Medulla oblongata (tissue), 1 donor: ENCODE measurements at regions not wholly inside any gene's neighbourhood (a gene's known extent, or its start where the extent isn't known, plus 50 kb on each side); places are given as distances from the start of the nearest gene placed in this dataset.

Source experiments
- DNase-seq: peaks from one replicate; pipeline ENCODE4 v3.0.0-alpha.2; 2015; ENCODE audit errors: extremely low spot score

DNA sequence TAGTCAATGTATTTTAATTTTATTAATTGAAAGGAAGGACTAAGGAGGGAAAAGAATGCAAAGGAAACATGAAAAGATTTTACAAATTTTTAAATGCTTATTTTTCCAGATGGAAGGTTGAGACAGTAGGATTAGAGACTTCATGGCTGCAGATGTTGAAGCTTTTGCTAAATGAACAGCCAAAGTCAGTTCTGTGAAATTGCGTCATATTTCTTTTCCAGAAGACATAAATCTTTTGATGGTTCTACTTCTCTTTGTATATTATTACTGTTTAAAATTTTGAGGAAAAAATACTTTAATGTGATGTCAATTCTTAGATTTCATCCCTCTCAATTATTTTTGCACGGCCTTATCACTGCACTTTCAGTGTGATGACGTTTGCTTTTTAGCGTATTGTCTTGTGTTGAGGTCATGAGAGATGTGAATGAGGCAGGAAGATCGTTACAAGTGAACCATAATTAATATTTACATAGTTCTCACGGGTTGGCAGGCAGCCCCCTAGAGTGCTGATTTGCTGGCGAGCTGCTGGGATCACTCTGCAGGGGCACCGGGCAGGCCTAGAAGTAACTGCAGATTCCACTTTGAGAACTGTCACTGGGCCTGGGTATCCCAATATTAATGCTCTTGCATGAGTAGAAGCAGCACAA, 158.1 kb downstream of the TBXT start:
- DNase-seq: no peak

DNA sequence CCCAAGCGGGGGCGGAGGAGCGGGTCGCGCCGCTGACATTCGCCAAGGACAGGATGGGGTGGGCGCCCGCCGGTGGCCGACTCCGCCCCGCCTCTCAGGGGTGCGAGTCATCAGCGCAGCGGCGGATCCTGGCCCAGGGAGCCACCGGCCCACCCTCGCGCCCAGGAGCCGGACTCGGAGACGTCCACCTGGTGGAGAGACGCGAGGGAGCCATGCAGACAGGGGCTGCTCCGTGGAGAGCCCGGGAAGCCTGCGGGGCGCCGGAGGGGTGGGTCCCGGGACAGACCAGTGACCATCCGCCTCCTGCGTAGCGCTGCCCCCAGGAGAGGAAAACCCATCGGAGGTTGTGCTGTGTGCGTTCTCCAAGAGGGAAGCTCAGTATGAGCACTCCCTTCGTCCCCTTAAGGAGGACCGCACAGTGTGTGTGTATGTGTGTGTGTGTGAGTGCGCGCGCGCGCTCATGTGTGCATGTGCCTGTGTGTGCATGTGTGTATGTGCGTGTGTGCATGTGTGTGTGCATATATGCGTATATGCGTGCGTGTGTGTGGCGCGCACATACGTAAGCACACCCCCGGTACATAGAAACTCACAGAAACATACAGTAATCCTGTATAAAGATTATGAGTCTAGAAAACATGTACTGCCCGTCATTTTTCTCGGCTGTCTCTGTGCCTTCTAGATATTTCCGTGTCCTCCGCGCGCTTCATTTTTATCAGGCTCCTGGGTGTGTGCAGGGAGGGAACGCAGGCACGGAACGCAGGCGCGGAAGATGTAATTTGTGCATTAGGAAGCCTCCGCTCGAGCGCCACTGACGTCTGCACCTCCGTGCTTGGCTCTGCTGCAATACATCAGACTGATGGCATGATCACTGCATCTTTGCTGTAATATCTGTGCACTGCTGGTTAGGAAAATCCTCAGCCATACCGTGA, 158.9 kb downstream of the TBXT start:
- no peak for DNase-seq

DNA sequence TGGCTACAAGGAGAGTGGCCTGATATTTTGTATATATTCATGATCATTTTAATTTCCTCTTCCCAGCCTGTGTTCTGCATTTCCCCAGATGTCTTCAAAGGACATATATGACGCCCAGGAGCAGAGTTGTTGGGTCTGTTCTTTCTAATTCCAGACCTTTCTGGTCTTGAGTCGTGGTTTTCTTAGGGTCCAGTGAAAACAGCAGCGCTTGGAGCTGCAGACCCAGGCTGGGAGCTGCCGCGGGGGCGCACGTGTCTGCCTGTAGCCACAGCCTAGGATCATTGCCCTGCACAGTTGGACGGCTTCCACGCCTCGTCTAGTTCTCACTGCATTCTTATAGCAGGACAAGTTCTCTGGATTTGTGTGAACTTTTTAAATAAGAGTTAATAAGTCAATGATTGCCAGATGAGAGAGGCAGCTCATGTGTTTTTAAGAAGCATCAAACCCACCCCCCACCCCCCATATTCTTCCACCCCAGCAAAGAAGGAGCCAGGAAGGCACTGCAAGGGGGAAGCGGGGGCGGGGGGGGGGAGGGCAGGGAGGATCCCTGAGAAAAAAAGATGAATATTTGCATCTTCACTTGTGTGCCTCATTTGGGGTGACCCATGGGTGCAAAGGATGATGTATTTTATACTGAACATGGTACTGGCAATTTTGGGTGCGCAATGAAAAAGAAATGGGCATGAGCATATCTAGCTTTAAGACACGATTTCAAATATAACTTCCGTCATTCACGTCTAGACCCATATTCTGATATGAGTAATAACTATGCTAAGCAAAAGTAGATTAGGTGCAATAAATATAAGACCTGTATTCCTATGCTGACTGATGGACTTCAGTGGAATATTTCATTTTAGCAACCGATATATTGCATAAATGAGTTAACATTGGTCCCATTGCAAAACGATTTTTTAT, 160.0 kb downstream of the TBXT start:
- peak; percentile 27 for DNase-seq

DNA sequence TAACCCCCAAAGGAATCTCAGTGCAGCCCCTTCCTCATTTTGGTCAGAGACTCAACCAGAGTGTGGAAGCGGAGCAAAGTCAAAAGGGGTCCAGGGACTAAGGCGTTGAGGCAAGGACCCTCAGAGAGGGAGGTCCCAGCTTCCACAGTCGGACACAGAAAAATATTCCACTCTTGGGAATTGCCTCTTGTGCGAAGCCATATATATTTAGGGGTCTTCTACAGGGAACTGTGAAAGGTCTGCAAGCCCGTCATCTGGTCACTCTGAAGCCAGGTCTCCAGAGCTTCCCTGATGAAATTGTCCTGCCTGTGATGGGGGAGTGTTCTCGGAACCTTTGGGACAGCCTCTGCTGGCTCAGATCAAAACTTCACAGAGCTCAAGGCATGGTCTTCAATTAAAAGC, 160.8 kb downstream of the TBXT start:
- no peak for DNase-seq

DNA sequence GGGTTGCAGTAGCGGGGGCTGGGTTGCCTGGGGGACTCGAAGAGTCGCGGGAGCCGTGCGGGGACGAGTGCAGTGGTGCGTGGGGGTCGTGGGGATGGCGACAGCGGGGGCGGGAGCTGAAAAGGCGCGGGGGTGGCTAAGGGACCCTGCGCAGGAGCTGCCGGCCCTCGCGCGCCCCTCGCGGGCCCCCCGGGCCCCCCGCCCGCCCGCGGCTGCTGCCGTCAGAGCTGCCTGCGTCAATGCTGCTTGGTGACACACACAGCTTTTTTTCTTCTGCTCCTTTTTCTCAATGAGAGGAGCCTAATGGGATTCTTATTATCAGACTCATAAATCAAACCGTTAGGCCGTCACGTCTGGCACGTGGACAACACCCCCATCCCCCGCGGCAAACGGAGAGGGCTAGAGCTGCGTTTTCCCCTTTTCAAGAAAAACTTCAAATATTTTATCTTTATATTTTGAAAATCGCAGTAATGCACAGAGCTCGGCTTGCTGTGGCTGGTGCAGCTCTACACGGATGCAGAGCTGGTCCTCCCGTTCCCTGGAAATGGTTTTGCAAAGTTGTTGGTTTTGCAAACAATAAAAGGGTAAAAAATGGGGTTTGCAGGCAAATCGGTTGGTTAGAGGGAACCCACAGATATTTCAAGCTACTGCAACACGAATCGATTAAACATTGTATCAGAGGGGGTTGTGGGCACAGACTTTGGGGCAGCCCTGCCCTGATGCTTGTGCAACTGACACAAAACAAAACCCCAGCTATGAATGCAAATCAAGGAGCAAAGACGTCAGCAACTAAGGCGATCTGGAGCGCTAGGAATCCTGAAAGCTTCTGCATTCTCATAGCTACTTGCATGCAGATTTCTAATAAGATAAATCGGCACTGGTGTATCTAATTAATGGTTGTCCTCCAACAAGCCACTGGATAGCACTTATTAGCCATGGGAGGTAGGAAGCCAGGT, 161.4 kb downstream of the TBXT start:
- DNase-seq: peak; percentile 47

DNA sequence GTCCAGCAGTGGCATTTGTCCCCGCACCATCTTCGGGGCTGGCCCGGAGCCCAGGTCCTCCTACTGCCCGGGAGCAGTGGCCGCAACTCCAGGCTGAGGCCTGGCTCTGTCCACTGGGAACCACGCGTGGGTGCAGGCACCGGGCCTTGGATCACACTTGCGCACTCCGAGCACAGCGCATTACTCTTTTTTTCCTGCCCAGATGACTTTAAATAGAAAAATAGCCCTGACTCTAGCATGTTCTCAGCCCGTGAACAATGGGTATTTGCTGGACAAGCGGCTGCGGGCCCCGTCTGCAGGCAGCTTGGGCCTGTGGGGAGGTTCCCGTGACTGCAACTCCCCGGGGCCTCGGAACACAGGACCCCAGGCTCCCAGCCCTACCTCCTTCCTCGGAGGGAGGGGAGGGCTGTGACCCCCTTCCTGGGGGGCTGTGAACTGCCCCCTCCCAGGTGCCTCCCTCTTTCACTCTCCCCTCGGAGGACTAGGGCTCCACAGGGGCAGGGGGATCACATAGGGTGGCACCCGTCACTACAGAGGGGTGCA, 162.2 kb downstream of the TBXT start:
- peak; percentile 32 for DNase-seq

DNA sequence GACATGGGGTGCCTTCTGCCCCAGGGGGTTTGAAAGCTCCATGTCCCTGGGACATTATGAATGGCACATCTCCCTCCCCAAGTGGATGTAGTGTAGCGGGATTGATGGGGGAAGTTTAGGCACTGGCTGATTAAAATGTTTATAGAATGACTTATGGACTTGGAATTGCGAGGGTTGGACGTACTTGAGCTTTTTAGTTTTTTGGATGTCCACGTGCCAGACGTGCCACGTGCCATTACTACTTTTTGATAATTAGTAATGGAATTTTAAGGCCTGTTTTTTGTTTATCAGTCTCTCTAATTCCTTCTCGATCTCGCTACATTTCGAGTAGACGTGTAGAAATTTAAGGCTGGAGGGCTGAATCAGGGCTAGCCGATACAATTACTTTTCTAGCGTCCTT, 162.8 kb downstream of the TBXT start:
- DNase-seq: no peak

DNA sequence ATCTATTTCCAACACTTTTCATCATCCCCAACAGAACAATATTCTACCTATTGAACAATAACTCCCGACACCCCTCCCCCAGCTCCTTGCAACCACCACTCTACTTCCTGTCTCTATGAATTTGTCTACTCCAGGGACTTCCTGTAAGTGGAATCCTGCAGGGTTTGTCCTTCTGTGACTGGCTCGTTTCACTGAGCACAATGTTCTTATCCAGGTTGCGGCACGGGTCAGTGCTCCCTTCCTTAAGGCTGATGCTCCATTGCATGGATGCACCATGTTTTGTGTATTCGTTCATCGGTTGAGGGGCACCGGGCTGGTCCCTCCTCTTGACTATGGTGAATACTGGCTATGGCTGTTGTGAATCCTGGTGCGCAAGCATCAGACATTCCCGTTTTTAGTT, 163.2 kb downstream of the TBXT start:
- no peak for DNase-seq

DNA sequence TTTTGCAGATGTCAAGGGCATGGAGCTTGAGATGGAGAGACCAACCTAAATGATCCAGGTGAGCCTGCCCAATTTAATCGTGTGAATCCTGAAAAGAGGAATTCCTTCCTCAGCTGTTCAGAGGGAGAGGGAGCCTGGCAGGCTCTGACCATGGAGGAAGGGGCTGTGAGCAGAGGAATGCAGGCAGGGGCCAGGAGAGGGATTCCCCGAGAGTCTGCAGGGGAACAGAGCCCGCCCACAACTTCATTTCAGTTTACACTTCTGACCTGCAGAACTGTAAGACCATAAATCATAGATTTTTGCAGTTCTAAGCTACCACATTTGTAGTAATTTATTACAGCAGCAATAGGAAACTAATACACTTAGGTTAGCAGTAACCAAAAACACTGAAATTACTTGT, 164.1 kb downstream of the TBXT start:
- no peak for DNase-seq

DNA sequence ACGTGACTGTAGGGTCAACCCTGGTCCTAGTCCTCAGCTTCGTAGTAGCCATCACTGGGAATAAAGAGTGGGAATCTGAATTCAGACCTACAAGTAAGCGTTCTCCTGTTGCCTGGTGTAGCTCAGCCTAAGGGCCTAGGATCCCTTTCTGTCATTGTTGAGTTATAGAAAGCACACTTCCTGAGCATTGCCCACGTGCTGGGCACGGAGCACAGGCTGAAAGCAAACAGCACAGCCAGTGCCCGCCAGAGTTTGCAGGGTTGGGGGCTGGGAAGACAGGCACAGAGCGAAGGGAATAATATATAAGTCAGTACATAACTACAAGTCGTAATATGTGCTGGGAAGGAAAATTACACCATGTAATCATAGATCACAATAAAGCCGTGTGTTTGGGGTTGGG, 166.3 kb downstream of the TBXT start:
- DNase-seq: no peak

DNA sequence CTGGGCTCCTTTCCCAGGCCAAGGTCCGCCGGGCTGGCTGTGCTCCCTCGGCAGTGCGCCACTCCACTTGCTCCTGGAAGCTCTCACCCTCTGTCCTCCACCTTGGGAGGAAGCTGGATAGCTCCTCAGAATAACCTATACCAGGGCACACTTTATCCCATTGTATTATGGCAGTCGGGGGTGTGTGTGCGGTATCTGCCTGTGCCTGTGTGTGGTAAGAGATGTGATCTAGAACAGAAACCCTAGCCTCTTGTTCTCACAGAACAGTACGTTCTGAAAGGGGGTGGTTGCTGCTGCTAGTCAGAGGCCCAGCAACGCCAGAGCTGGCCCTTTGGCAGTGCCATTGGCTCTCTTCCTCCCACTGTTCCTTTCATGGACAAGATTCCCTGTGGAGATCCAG, 168.4 kb downstream of the TBXT start:
- no peak for DNase-seq

DNA sequence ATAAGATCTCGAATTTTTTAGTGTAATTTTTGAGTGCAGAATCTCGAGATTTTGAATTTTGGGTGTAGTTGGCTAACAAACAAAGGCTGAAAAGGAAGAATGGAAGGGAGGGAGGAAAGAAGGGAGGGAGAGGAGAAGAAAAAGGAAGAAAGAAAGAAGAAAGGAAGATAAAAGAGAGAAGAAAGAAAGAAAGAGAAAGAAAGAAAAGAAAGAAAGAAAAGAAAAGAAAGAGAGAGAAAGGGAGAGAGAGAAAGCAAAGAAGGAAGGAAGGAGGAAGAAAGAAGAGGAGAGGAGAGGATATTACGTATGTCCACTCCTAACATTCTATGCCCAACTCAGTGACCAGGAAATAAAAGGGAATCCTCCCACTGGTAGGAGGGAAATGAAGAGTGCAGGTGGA, 169.6 kb downstream of the TBXT start:
- DNase-seq: no peak

DNA sequence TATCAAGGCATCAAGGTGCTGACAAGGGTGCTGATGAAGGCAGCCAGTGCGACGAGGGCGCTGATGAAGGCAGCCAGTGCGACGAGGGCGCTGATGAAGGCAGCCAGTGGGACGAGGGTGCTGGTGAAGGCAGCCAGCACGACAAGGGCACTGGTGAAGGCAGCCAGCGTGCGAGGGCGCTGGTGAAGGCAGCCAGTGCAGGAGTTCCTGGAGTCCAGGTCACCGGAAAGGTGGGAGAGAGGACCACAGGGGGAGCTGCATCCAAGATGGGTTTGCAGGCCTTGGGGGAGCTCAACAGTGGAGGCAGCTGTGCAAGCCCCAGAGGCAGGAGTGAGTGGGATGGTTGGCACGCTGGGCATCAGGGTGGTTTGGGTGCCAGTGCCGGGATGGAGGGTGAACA, 176.3 kb downstream of the TBXT start:
- no peak for DNase-seq

DNA sequence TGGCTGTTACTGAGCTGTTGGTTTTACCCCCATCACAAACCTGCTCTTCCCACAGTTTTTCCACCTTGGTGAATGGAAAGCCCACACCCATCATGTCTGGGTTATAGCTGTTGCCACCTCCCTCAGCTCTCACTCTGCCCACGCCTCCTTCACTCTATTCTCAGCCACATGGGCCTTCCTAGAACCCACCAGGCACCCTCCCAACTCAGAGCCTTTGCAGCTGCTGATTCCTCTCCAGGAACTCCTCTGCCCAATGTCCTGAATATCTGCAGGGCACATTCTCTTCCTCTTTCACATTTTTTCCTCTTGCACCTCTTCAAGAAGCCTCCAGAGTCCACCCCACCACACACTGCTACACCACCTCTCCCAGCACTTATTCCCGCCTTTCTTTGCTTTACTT, 177.4 kb downstream of the TBXT start:
- DNase-seq: no peak

DNA sequence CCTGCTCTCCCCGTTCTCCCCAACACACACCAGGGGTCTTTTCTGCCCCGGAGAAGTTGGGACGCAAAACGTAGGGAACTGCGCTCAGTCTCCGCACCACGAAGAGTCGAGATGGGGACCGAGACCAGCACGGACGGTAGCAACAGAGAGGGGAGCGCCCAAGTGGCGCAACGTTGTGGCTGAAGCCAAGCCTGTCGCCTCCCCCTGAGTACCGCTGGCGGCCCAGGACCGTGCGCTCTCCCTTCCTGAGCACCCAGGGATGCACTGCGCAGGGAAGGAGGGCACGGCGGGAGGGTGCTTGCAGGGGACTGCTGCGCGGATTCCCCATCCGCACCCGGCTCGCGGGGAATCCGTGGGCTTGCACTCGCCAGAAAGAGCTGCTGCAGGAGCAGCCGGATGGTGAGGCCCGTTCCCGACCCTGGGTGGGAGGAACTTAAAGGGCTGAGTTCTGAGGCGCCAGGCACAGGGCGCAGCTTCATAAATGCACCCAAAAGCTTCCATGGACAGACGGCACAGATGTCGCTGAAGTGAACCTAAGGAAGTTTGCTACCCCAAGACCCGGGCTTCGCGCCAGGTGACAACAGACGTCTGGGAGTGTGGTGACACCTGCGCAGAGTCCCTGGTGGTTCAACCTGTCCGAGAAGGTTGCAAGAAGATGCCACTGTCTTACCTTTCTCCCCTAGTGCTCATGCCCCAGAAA, 178.7 kb downstream of the TBXT start:
- no peak for DNase-seq

DNA sequence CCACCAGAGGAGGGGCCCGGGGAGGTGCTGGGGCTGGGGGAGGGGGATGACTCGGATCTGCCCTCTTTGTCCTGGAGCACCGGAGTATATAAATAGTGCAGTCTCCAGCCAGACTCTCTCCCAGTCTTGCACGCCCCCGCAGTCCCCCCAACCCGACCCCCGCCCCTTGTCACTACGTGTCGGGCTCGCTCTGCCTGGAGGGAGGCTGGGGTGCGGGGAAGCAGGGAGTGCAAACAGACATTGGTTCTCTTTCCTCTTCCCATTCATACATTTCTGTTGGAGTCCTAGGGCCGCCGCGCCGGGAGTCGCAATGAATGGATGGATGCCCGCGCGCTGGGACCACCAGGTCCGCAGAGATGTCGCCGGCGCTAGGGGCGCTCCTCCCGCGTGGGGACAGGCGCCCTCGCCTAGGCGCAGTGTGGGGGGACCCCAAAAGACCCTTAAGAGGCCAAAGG, 179.3 kb downstream of the TBXT start:
- DNase-seq: no peak

DNA sequence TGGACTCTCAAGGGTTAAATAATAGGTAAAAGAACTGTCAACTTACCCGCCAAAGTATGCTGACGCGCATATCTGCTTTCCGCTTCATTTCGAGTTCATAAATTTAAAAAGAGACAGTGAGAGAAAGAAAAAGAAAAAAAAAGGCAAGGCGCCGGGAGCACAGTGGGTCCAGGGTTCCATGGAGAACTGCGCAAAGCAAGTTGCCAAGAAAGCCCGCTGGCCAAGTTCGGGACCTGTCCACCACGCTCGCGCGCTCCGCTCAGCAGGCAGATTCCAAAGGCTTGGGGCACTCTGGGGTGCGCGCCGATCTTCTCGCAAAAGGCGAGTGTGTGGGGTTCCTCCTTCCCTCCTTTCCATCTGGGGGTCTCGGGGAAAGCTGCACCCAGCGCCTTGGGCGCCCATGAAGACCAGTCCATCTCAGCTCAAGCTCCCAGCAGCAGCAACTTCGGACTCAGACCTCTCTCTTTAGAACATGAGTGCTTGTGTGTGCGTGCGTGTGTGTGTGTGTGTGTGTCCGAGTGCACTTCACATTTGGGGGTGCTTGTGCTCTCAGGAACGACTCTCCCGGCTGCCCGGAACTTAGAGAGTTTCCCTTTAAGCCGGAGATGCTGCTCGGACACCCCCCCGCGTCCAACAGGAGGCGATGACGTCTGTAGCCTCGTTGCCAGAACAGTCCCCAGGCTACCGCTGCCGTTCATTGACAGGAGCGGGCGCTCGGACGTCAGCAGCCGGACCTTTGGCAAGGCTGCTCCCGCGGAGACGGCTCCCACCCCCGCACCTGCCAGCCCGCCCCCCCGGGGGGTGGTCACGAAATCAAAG, 180.0 kb downstream of the TBXT start:
- peak; percentile 49 for DNase-seq

DNA sequence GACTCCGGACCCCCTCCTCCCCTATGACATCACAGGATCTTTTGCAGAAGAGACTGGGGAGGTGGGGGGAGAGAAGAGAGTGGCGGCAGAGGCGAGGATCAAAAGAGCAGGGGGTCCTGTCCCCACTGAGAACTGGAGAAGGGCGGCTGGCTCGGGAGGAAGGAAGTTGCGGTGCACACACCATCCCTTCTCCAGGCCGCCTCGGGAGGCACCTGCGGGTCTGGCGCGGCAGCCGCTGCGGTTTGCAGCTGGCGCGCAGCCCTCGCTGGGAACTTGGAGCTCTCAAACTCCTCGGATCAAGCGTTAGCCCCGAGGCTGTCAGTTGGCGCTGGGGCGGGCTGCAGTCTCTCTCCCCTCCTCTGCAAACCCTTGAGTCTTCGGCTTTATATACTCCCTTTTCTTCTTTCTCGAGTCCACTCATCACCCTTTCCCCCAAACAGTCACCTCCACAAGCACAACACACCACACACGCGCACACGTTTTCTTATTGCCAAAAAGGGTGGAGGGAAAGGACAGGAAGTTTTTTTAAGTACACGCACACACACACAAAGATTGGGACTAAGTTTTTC, 180.7 kb downstream of the TBXT start:
- DNase-seq: no peak
